ENCODE measurements at regions not wholly inside any gene's neighbourhood (a gene's known extent, or its start where the extent isn't known, plus 50 kb on each side); places are given as distances from the start of the nearest gene placed in this dataset.
A peak's percentile ranks its signal among the peaks of the same experiment; 100 is the strongest.

DNA sequence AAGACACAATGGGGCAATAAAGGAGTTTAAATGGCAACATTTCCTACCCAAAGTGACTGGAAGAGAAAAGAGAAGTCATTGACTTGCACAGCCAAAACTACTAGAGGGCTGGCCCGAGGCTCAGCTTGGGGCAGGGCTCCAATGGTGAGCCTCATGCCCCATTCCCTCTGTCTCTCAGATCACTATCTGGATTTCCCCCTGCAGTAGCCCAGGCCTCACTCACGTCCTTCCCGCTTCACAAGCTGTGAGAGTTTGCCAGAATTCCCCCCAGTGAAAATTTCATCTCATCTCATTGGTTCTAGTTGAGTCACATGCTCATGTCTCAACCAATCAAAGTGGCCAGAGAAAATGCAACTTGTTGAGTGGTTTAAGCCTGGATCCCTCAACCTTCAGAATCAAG is 181.3 kb downstream of the WDR11 start:
- no peak for DNase-seq (ENCODE audit: low read depth)

DNA sequence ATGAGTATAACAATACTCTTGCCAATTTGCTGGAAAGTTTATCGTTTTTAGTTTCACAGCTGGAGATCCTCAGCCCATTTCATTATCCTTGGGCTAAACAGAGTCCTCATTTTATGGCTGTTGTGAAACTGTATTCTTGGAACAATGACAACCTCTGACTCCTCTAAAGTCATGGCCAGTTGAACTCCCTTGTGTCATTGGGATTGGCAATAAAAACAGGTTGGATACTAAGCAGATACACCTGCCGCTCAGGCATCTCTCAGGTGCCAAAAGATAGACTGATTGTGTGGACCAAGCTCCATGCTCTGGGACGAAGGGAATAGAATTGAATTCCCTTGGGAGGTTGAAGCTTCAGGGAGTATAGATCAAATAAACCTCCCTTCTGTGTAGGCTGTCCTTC is 182.2 kb downstream of the WDR11 start:
- no peak for DNase-seq (ENCODE audit: low read depth)

DNA sequence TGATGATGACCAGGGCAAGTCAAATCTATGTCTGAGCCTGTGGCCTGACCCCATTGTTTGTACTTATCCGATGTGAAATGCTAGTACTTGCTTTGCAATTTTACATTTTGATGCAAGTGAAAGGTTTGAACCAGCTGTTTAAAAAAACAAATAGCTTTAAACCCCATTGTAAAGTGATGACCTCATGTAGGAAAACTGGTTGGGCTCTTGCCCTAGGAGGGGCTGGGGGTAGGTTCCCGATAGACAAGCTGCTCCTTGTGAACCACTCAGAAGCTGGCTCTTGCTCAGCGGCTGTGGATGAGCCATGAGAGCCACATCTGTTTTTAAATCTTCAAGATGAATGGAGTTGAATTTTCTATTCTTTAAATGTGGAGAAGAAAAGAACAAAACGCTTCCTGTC is 185.3 kb downstream of the WDR11 start:
- DNase-seq (ENCODE audit: low read depth), result no peak

DNA sequence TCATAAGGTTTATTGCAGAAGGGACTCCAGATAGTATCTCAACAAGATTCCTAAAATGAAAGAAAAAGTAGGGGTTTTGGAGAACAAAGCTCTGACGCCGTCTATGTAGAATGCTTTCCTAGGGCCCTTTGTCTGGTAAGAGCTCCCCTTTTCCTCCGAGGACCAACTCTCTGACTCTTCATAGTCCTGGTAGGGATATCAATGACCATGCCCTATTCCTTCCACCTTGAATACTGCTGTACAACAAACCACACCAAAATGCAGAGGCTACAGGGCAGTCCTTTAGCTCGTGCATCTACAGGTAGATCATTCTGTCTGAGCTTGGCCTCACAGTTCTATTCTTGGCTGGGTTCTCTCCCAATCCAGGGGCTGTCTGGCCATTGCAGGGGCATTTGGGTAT is 190.3 kb downstream of the WDR11 start:
- no peak for DNase-seq (ENCODE audit: low read depth)

DNA sequence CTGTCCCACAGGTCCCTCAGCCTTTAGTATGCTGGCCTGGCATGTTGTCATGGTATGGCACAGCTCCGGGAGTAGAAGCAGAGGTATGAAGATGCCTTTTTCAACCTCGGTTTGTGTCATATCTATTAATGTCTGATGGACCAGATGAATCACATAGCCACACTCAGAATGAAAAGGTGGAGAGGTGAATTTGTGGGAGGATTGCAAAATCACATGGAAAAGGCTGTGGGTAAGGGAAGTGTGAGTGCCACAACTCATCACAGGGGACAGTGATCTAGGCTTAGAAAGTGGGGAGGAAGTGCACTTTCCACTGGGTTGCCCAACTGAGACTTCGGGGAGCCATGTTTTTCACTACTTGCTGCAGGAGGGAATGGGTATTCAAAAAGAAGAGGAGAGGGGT is 190.7 kb downstream of the WDR11 start:
- DNase-seq (ENCODE audit: low read depth), result no peak

DNA sequence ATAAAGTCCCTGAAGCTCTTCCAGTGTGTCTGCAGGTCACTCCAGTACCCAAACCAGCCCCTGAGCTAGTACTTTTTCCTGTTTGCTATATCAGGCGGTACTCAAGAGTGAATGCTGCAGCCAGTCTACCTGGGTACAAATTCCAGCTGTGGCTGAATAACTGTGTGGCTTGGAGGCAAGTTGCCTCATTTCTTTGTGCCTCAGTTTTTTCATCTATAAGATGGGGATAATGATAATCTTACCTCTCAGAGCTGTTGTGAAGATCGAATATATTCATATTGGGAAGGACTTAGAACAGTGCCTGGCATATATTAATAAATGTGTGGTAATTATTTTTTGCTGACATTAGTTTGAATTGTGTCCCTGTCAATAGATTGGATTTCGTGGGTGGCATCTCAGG is 191.2 kb downstream of the WDR11 start:
- DNase-seq (ENCODE audit: low read depth), result no peak

DNA sequence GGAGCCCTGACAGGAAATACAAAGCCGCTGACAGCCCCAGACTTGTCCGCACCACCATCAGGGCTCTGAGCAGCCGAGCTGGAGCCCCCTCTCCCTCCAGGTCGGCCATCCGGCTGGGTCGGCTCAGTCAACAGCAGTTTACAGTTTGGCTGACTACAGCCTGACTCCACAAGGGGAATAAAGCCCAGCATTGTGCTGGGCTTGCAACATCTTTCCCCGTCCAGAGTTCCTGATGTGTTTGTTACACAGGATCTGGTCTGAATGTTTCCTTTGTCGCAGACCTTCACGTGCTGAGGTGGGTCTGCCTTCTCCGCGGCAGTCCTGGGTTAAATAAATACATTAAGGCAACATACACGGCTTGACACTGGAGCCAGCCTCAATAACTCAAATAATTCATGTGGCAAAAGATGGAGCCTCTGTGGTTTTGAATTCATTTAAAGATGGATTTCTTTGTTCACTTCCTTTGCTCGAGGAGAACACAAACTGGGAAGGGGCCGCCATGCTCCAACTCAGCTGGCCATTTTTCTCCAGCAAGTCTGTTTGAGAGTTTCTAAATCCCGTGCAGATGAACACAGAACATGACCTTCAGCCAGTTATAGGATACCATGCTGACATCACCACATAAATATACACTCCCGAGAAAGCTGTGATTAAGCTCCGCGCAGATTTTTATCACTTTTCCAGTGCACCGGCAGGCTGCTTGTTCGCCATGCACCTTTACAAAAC is 192.1 kb downstream of the WDR11 start:
- peak; percentile 7 for DNase-seq (ENCODE audit: low read depth)

DNA sequence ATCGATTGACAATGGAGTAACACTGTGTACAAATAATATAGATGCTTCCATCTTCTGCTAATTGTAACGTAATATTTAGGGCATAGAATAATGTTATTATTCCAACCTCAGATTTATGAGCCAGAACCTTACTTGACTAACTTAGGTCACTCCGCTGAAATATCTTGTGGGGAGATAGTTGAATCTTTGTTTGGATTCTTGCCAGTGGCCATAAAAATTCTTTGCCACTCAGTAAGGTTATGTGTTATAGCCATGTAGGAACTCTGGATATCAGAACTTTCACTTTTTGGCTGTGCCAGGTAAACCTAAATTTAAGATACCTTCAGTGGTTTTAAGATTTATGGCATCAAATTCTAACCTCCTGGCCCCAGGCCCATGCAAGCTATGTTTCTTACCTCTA is 197.6 kb downstream of the WDR11 start:
- DNase-seq (ENCODE audit: low read depth), result peak; percentile 18

DNA sequence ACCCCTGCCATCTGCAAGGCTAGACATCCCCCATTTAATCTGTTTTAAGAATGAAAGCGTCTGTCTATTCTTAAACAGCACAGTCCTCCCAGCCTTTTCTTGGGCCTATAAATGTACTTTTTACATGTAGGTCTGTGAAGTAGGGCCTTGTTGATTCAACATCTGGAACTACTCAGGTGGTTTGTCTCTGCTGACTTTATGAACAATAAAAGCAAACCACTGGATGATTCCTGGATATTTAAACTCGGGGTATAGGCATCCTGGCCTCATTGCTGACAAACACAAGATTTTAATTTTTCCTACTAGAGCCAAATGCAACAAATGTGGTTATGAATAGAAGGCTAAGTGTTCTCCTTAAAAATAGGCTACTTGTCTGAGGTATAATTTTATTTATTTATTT is 198.3 kb downstream of the WDR11 start:
- DNase-seq (ENCODE audit: low read depth), result no peak

DNA sequence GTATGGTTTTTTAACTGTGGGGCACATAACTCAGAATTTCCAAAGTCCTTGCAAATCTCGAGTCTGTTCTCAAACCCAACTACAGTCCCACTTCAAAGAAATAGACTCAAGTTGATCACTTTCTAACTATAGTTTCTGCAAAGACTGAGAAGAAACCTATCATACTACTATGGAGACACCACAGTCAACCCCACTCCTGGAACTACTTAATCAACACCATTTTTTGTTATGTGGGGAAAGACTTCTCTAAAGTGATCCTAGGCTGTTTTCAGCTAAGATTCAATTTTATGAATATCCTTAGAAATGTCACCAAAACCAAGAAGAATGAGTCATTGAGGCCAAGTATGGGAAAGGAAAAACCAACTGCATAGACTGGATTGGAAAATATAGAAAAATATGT is 198.8 kb downstream of the WDR11 start:
- no peak for DNase-seq (ENCODE audit: low read depth)

DNA sequence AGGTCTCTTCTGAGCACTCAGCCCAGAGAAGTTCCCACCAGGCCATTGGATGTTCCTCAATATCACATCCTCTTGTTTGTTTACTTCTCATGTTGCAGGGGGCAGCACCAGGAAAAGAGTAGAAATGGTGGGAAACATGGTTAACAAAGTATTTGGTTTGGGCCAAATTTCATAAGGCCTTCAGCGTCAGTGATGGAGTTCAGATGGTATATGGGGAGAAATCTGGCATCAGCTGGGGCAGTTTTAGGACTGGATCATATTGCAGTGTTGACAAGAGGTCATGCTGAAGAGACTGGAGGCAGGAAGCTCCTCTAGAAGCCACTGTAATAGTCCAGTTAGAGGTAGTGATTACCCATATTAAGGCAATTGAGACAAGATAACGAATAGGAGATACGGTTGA is 200.0 kb downstream of the WDR11 start:
- DNase-seq (ENCODE audit: low read depth), result no peak

DNA sequence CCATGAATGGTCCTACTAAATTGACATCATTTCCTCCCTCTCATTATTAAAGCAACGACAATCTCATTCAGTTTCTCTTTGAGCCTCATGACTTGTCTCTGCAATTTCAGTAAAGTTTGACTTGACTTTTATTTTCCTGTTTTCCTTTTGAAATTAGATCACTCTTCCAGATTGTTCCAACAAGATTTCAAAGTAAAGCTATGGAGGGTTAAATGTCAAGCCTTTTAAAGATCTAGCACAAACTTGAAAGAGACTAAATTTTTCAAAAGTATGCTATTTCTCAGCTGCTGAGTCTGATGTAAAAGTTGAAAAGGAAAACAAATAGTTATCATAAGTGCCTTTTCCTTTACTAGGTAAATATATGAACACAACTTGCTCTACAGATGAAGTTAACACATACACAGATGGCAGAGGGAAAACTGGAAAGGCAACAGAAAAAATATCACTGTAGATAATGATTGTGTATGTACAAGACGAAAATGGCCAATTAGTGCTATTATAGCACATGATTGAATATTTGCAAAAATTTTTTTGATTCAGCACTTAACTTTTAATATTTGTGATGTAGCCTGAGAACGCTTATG is 200.6 kb downstream of the WDR11 start:
- DNase-seq (ENCODE audit: low read depth), result no peak

DNA sequence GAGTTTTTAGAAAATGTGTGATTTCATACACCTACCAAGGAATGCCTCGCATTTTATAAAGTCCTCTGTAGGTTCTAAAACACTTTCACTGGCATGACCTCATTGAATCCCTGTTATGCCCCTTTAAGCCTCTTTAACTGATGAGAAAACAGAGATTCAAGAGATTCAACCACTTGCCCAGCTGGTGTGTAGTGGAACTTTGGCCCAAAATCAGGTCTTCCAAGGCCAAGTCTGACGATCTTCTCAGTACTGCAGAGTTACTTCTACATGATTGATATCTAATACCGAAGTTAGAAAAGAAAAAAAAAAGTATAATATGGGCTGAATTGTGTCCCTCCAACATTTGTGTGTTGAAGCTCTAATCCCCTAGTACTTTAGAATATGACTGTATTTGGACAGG is 202.0 kb downstream of the WDR11 start:
- no peak for DNase-seq (ENCODE audit: low read depth)

DNA sequence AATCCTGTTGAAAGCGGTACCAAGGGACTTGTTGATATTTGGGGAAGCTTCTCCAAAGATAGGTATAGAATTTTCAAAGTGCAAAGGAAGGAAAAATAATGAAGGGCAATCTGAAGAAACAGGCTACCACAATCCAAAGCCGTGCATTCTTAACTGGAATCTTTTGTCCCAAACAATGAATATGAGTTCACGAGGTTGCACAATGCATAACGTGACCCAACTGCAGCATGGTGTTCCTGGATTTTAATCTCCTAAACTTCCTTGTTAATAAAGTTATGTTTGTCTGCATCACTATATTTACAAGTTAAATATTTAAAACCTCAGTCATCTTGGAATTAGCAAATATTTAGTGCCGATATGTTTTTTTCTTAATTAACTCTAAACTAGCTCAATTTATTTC is 203.7 kb downstream of the WDR11 start:
- DNase-seq (ENCODE audit: low read depth), result no peak

DNA sequence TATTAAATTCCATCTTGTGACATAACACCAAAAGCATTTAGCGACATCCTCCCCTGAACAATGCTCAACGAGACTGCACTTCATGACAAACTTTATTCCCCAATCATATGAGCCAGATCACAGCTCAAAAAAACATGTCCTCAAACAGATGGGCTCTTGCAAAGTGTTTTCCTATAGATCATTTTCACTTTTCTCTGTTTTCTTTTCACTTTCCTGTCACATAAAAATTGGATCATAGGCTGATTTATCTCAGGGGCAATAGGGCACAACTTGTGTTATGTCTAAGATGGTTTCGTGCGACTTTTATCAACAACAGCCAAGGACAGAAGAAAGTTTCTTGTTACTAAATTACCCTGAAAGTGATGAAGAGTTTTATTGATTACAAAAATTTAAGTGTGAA is 206.1 kb downstream of the WDR11 start:
- no peak for DNase-seq (ENCODE audit: low read depth)

DNA sequence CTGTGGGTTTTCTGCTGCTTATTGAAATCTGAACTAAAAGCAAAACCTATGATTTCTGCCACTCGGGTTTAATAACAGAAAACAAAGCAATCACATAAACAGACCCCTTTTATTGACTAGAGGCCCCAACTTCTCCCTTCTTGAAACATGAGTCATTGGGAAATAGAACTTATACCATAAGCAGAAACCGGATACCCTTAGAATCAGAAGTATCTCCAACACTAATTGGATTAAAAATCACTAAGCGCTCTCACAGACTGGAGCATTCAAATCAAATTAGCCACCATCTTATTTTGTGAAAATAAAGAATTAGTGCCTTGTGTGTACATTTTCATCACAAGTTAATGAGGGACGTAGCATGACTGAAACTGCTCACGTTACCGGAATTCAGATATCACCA is 206.9 kb downstream of the WDR11 start:
- DNase-seq (ENCODE audit: low read depth), result no peak

DNA sequence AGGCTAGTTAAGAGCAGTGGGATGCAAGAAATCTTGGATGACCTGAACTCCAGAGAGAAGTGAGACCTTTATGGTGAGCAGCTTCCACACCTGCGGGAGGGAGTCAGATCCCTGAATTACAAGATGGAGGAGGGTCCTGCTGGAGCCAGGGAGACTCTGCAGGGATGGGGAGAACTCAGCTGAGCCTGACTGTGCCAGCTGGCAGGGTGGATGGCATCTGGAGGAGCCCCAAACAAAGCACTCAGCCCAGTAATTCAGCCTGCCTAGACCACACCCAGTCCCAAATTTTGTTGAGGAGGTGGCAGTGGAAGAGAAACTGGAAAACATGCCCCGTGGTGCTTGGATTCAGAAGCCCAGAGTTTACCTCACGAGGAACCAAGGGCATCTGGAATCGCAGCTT is 208.2 kb downstream of the WDR11 start:
- DNase-seq (ENCODE audit: low read depth), result no peak

DNA sequence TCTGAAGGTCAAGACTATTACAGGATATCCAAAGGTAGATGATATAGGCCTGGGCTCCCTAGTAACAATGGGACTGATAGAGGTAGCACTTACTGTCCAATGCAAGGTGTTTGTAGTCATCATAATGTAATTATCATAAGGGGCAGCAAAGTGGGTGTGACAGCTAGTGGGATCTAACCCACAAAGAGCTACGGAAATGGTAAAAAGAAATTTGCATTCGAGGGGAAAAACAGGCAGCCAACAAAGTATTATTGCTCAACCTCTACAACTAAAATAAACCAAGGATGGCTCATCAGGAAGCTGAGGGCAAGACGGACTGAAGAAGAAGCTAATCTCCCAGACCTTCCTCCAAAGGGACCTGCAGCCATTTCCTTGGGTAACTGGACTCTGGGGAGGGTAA is 211.0 kb downstream of the WDR11 start:
- peak; percentile 30 for DNase-seq (ENCODE audit: low read depth)

DNA sequence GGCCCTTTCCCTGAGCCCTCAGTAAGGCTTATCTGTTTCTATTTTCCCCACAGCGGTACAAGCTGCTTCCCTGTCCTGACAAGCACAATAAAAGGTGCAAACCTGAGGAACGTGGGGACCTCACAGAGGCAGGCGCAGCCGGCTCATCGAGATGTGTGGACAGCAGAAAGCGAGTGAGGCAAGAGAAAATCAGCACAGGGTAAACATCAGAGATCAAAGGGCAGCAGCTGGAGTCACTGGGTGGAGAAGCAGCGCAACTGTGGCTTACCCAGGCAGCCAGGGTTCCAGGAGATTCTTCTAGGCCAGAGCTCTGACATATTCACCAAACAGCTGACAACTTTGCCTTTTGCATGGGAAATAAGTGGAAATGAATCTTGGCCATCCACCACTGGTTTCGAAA is 212.6 kb downstream of the WDR11 start:
- DNase-seq (ENCODE audit: low read depth), result no peak

DNA sequence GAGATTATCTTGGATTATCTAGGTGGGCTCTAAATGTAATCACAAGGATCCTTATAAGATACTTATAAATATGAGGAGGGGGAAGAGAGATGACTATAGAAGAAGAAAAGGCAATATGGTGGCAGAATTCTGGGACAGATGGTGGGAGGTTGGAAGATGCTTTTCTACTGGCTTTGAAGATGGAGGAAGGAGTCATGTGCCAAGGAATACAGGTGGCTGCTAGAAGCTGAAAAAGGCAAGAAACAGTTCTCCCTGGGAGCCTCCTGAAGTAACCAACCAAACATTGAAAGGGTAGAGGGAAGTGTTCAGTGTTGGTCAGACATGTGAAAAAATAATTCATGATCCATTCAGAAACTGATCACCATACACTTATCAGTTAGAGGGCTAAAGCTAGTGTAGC is 213.3 kb downstream of the WDR11 start:
- no peak for DNase-seq (ENCODE audit: low read depth)

DNA sequence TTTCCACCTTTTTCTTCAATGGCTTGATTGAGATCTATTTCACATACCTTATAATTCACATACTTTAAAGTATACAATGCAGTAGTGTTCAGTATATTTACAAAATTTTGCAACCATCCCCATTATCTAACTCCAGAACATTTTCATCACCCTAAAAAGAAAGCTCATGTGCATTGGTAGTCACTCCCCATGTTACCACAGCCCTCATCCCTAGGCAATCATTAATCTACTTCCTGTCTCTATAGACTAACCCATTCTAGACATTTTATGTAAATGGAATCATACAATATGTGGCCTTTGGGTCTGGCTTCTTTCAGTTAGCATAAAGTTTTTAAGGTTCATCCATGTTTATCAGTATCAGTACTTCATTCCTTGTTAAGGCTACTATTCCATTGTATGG is 214.2 kb downstream of the WDR11 start:
- no peak for DNase-seq (ENCODE audit: low read depth)

DNA sequence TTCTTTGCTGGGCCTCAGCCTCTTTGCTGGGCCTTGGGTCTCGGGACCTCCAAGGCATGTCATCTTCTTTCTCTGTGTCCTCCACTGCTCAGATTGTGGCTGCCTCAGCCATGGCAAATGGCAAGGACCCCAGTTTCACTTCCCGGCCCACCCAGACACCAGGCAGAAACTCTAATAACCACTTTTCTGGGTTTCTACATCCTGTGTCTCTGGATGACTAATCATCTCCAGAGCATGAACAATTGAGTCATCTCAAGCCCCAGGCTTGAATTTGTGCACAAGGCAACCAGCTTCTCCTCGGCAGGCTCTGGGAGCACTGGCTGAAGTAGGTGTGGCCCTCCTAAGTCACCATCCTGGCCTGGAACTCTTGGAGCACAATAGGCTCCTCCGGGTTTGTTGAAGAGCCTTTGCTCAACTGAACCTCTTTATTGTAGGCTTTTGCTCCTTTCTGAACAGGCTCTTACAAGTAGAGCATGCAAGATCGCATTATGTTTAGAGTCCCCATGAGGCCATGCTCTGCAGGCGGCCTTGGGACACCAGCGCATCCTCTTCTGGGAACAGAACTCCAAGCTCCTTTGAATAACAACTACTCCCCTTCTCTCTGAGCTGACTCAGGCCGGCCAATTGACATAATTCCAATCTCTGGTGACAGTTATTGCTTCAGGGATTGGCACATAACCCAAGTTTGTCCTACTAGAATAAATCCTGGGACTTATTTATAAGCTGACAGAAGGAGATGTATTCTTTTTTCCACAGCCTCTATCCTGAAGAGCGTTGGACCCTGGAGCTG is 218.1 kb downstream of the WDR11 start:
- peak; percentile 91 for DNase-seq (ENCODE audit: low read depth)

Measured in M059J (cell line).